Body of pancreas (tissue), 4 donors: ENCODE measurements at regions not wholly inside any gene's neighbourhood (a gene's known extent, or its start where the extent isn't known, plus 50 kb on each side); places are given as distances from the start of the nearest gene placed in this dataset.

ENCODE experiments used
- POLR2A ChIP-seq, 3 donors: fragments of 450-650 bp; IDR thresholded peaks; one replicate each; pipeline ENCODE4 v1.6.1; 2016; ENCODE audit warnings: antibody characterized with exemption in 3 of 3, mild to moderate bottlenecking in 2 of 3
- TF ChIP-seq, protein P1 (sequence below), 7 experiments: fragments of 450-650 bp in 4 of 7; fragments of 200-600 bp in 3 of 7; sonication (generic) in 3 of 7; IDR thresholded peaks; one replicate each; pipeline ENCODE4 v1.5.1; 2016 to 2019; ENCODE audit warnings: antibody characterized with exemption in 7 of 7

DNA sequence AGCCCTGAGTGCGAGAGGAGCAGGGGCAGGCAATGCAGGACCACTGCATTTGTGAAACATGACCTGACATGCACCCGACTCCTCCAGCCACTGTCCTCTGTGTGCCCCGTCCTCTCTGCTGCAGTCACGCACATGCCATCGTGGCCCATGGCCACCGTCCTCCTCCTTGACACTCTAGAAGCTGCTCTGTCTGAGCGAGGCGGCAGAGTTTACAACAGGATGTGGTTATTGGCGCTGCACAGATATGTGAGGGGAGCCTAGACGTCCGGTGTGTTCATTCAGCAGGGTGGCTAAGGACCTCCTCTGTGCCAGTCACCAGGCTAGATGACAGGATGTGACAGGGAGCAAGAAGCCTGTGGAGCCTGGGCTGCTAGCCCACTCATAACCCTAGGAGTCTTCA lies 277.8 kb downstream of the FOXO1 start:
- TF ChIP-seq, protein P1, sequence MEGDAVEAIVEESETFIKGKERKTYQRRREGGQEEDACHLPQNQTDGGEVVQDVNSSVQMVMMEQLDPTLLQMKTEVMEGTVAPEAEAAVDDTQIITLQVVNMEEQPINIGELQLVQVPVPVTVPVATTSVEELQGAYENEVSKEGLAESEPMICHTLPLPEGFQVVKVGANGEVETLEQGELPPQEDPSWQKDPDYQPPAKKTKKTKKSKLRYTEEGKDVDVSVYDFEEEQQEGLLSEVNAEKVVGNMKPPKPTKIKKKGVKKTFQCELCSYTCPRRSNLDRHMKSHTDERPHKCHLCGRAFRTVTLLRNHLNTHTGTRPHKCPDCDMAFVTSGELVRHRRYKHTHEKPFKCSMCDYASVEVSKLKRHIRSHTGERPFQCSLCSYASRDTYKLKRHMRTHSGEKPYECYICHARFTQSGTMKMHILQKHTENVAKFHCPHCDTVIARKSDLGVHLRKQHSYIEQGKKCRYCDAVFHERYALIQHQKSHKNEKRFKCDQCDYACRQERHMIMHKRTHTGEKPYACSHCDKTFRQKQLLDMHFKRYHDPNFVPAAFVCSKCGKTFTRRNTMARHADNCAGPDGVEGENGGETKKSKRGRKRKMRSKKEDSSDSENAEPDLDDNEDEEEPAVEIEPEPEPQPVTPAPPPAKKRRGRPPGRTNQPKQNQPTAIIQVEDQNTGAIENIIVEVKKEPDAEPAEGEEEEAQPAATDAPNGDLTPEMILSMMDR (IDR thresholded peaks at IDR 0.05) = no peak
- peak in 1 of 3 donors; percentile 22 for TF ChIP-seq POLR2A (IDR thresholded peaks at IDR 0.05)
